ENCODE measurements at regions not wholly inside any gene's neighbourhood (a gene's known extent, or its start where the extent isn't known, plus 50 kb on each side); places are given as distances from the start of the nearest gene placed in this dataset.

DNA sequence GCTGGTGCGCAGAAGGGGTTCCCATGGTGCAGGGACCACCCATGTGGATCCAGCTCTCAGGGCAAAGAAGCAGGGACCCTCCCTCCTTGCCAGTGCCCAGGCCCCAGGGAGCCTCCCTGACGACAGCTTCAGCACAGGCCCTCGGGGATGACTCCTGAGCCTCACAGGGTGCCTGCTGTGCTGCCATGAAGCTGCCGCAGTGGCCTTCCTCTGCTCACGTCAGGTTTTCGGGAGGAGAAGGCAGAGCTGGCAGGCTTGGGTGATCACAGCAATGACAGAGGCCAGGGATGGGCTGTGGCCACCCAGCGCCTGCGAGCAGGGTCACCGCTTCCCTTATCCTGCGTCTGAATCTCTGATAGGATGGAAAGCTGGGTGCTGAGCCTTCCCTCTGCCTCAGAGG, 276.2 kb downstream of the BRD1 start:
- 95 to 97% (median 97%) methylated on average over 7 to 10 of the region's 10 CpGs for WGBS, 5 donors
- DNase-seq: peak; percentile 49
- no peak overlapping the region for H3K27ac ChIP-seq
- H3K4me3 ChIP-seq: no peak overlapping the region
- peaks cover 0 to 22% (median 14%) of the 10 kb centered on the region in 8 donors for H3K9me3 ChIP-seq
- intact Hi-C loops (cut with DNase I; ENCODE audit: low total_unique reads): no loop called here
- TF ChIP-seq, protein P1, sequence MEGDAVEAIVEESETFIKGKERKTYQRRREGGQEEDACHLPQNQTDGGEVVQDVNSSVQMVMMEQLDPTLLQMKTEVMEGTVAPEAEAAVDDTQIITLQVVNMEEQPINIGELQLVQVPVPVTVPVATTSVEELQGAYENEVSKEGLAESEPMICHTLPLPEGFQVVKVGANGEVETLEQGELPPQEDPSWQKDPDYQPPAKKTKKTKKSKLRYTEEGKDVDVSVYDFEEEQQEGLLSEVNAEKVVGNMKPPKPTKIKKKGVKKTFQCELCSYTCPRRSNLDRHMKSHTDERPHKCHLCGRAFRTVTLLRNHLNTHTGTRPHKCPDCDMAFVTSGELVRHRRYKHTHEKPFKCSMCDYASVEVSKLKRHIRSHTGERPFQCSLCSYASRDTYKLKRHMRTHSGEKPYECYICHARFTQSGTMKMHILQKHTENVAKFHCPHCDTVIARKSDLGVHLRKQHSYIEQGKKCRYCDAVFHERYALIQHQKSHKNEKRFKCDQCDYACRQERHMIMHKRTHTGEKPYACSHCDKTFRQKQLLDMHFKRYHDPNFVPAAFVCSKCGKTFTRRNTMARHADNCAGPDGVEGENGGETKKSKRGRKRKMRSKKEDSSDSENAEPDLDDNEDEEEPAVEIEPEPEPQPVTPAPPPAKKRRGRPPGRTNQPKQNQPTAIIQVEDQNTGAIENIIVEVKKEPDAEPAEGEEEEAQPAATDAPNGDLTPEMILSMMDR (IDR thresholded peaks at IDR 0.05 in 8 of 11, conservative IDR thresholded peaks at IDR 0.05 in 3 of 11): no peak
- TF ChIP-seq POLR2A (IDR thresholded peaks at IDR 0.05): no peak
- no peaks in the 10 kb centered on the region for H3K27me3 ChIP-seq (replicated peaks in 1 of 7)
- peaks cover 0 to 24% (median 0%) of the 10 kb centered on the region in 6 donors for H3K36me3 ChIP-seq
- H3K4me1 ChIP-seq: peaks cover 0 to 6% (median 0%) of the 10 kb centered on the region in 6 donors

DNA sequence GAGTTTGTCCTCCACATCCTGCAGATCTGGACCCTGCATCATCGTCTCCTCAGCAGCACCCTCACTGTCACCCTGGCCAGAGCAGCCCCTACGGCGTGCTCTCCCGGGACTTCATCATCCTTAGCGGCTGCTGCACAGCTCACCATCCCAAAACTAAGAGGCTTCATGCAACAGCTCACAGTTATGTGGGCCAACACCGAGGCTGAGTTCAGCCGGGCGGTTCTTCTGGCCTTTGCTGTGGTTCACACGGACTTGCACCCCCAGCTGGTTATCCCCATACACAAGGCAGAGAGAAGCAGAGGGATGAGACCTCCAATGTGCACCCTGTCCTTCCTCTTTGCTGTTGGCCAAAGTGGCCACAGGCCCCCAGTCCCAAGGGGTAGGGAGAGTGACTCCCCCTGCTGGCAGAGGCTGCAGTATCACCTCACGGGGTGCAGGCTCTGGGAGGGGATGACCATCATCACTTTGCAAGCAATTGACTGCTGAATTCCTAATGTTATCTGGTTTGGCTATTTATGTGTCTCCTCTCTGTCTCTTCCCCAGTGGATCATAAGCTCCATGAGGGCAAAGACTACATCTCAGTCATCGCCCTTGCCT, 276.8 kb downstream of the BRD1 start:
- intact Hi-C loops (cut with DNase I; ENCODE audit: low total_unique reads): no loop called here
- peaks cover 0 to 22% (median 14%) of the 10 kb centered on the region in 8 donors for H3K9me3 ChIP-seq
- no peak overlapping the region for H3K4me3 ChIP-seq
- no peak overlapping the region for H3K27ac ChIP-seq
- peaks cover 0 to 24% (median 0%) of the 10 kb centered on the region in 6 donors for H3K36me3 ChIP-seq
- TF ChIP-seq POLR2A (IDR thresholded peaks at IDR 0.05): no peak
- peak; percentile 30 for DNase-seq
- 87 to 99% (median 96%) methylated on average over 9 to 11 of the region's 11 CpGs for WGBS, 5 donors
- peaks cover 0 to 6% (median 0%) of the 10 kb centered on the region in 6 donors for H3K4me1 ChIP-seq
- H3K27me3 ChIP-seq (replicated peaks in 1 of 7): no peaks in the 10 kb centered on the region

DNA sequence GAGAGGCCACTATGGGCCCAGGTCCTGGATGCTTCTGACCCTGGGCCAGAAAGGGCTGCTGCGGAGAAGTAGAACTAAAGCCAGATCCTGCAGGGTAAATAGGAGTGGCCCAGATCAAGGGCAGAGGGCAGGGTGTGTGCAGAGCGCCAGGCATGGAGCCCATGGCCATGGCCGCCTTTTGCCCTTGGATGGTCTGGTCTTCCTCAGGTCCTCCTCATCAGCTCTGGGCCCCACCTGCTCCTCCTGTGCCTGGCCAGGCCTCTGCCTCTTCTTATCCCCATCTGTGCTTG, 277.6 kb downstream of the BRD1 start:
- TF ChIP-seq POLR2A (IDR thresholded peaks at IDR 0.05) (no peak), POLR2AphosphoS5 (IDR thresholded peaks at IDR 0.05) (no peak)
- TF ChIP-seq, protein P1 (IDR thresholded peaks at IDR 0.05 in 8 of 11, conservative IDR thresholded peaks at IDR 0.05 in 3 of 11): no peak
- intact Hi-C loops (cut with DNase I; ENCODE audit: low total_unique reads): no loop called here

DNA sequence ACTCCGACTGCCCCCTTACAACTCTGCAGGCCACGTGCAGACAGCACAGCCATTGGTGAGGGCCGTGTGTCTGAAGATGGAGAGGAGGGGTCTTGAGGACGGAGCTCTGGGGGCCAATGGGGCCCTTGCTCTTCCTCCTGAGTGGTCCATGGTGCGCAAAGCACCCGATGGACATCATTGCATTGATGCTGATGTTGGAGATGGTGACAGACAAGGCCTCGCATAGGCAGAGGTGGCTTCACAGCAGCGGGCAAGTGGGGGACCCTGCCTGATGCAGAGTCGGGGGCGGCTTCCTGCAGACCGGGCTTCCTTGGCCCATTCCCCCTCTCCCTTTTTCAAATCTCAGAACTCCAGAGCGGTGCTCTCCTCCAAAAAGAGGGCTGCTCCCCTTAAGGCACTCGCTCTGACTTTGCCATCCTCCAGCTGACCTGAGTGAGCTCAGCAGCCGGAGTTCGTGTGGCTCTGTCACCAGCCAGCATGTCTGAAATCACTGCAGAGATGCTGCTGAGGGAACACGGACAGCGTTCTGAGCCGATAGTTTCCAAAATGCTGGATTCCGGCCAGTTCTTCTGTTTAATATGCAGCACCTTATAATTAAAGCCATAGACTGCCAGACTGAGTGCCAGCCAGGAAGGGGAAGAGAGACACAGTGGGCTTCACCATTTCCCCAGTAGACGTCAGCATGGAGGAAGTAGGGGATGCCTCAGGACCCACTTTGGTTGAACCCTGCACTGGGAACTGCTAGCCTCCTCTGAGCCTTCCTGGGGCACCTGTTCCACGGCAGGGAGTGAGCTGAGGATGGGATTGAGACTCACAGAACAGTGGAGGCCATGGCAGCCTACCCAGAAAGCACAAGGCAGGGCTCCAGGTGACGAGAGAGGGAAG, 278.2 kb downstream of the BRD1 start:
- no peak overlapping the region for H3K4me3 ChIP-seq
- peaks cover 0 to 22% (median 14%) of the 10 kb centered on the region in 8 donors for H3K9me3 ChIP-seq
- DNase-seq: peak; percentile 39
- peaks cover 0 to 24% (median 0%) of the 10 kb centered on the region in 6 donors for H3K36me3 ChIP-seq
- peaks cover 0 to 6% (median 0%) of the 10 kb centered on the region in 6 donors for H3K4me1 ChIP-seq
- TF ChIP-seq, protein P1 (IDR thresholded peaks at IDR 0.05 in 8 of 11, conservative IDR thresholded peaks at IDR 0.05 in 3 of 11): no peak
- H3K27ac ChIP-seq: no peak overlapping the region
- WGBS, 5 donors: 83 to 92% (median 86%) methylated on average over 21 to 22 of the region's 22 CpGs
- H3K27me3 ChIP-seq (replicated peaks in 1 of 7): no peaks in the 10 kb centered on the region
- intact Hi-C loops (cut with DNase I; ENCODE audit: low total_unique reads): no loop called here

More for the DNA sequence above, 277.6 kb downstream of the BRD1 start:
- Histone ChIP-seq H3K4me1 (peaks cover 0 to 6% (median 0%) of the 10 kb centered on the region in 6 donors), H3K27me3 (replicated peaks in 1 of 7) (no peaks in the 10 kb centered on the region), H3K27ac (no peak overlapping the region), H3K36me3 (peaks cover 0 to 24% (median 0%) of the 10 kb centered on the region in 6 donors), H3K4me3 (no peak overlapping the region), H3K9me3 (peaks cover 0 to 22% (median 14%) of the 10 kb centered on the region in 8 donors)
- WGBS, 5 donors: 71 to 89% (median 85%) methylated on average over 3 of the region's 3 CpGs
- DNase-seq: peak; percentile 59

Data from spleen (tissue), 11 donors.